GM23338 (cell line): ENCODE measurements at regions not wholly inside any gene's neighbourhood (a gene's known extent, or its start where the extent isn't known, plus 50 kb on each side); places are given as distances from the start of the nearest gene placed in this dataset.

ENCODE experiments used
- CREB1 ChIP-seq: fragments of 250-450 bp; sonication (Bioruptor Pico); IDR thresholded peaks from 2 replicates; pipeline ENCODE4 v1.5.0; 2020; ENCODE audit warnings: low read depth, mild to moderate bottlenecking, moderate library complexity
- ZNF114 ChIP-seq: fragments of 250-450 bp; sonication (Bioruptor Pico); IDR thresholded peaks from 2 replicates; pipeline ENCODE4 v1.5.0; 2020; ENCODE audit warnings: mild to moderate bottlenecking, moderate library complexity
- ZNF462 ChIP-seq: fragments of 250-450 bp; sonication (Bioruptor Pico); IDR thresholded peaks from 2 replicates; pipeline ENCODE4 v1.5.0; 2020; ENCODE audit warnings: mild to moderate bottlenecking, moderate library complexity

- TF ChIP-seq CREB1 (CRISPR knock-in tag) = no peak
- no peak for TF ChIP-seq ZNF462 (CRISPR knock-in tag)
- TF ChIP-seq ZNF114 (CRISPR knock-in tag) = no peak
These were observed 53.3 kb upstream of the ATP1B1 start (continued) for GRCh38 chr1:169053196-169053595.
